ENCODE measurements at regions not wholly inside any gene's neighbourhood (a gene's known extent, or its start where the extent isn't known, plus 50 kb on each side); places are given as distances from the start of the nearest gene placed in this dataset.

GRCh38 chr5:10034001-10034400 is 215.7 kb downstream of the ATPSCKMT start:
- no peaks in the 10 kb centered on the region for H3K9me3 ChIP-seq (ENCODE audit: low read depth)
- peak in 1 of 2 donors; percentile 73 for DNase-seq (ENCODE audit: low read depth in 1 of 2, low spot score in 1 of 2)
- H3K4me3 ChIP-seq = no peak overlapping the region
- no peak for TF ChIP-seq CTCF (IDR thresholded peaks at IDR 0.05; ENCODE audit: low read depth, low read length)
- H3K36me3 ChIP-seq = no peaks in the 10 kb centered on the region
- H3K4me1 ChIP-seq (ENCODE audit: low read depth) = no peaks in the 10 kb centered on the region
- no peaks in the 10 kb centered on the region for H3K27me3 ChIP-seq
- no peak overlapping the region for H3K27ac ChIP-seq

GRCh38 chr5:10031817-10032216 is 217.9 kb downstream of the ATPSCKMT start:
- Histone ChIP-seq H3K9me3 (ENCODE audit: low read depth) (no peaks in the 10 kb centered on the region), H3K27me3 (no peaks in the 10 kb centered on the region), H3K4me3 (no peak overlapping the region), H3K4me1 (ENCODE audit: low read depth) (no peaks in the 10 kb centered on the region), H3K27ac (no peak overlapping the region), H3K36me3 (no peaks in the 10 kb centered on the region)
- DNase-seq (ENCODE audit: low read depth in 1 of 2, low spot score in 1 of 2) = peak in 1 of 2 donors; percentile 5
- no peak for TF ChIP-seq CTCF (IDR thresholded peaks at IDR 0.05; ENCODE audit: low read depth, low read length)

GRCh38 chr5:10030219-10030831 is 219.4 kb downstream of the ATPSCKMT start:
- peak; percentile 39 to 73 for DNase-seq (ENCODE audit: low read depth in 1 of 2, low spot score in 1 of 2)
- Histone ChIP-seq H3K4me3 (no peak overlapping the region), H3K9me3 (ENCODE audit: low read depth) (no peaks in the 10 kb centered on the region), H3K27me3 (no peaks in the 10 kb centered on the region), H3K4me1 (ENCODE audit: low read depth) (no peaks in the 10 kb centered on the region), H3K36me3 (no peaks in the 10 kb centered on the region), H3K27ac (no peak overlapping the region)
- peak; percentile 46 for TF ChIP-seq CTCF (IDR thresholded peaks at IDR 0.05; ENCODE audit: low read depth, low read length)

- no peaks in the 10 kb centered on the region for H3K4me1 ChIP-seq (ENCODE audit: low read depth)
- H3K27ac ChIP-seq = no peak overlapping the region
- no peak overlapping the region for H3K4me3 ChIP-seq
- no peaks in the 10 kb centered on the region for H3K9me3 ChIP-seq (ENCODE audit: low read depth)
- no peak for TF ChIP-seq CTCF (IDR thresholded peaks at IDR 0.05; ENCODE audit: low read depth, low read length)
- no peak for DNase-seq (ENCODE audit: low read depth in 1 of 2, low spot score in 1 of 2)
- no peaks in the 10 kb centered on the region for H3K36me3 ChIP-seq
- H3K27me3 ChIP-seq = no peaks in the 10 kb centered on the region
Observed at GRCh38 chr5:10023494-10023893, 226.2 kb downstream of the ATPSCKMT start.

- DNase-seq (ENCODE audit: low read depth in 1 of 2, low spot score in 1 of 2) = peak in 1 of 2 donors; percentile 9
- Histone ChIP-seq H3K36me3 (no peaks in the 10 kb centered on the region), H3K4me3 (no peak overlapping the region), H3K27me3 (no peaks in the 10 kb centered on the region), H3K4me1 (ENCODE audit: low read depth) (no peaks in the 10 kb centered on the region), H3K9me3 (ENCODE audit: low read depth) (no peaks in the 10 kb centered on the region), H3K27ac (no peak overlapping the region)
- TF ChIP-seq CTCF (IDR thresholded peaks at IDR 0.05; ENCODE audit: low read depth, low read length) = peak; percentile 23
Observed at GRCh38 chr5:10021248-10021647, 228.4 kb downstream of the ATPSCKMT start.

Data from cardiac muscle cell (in vitro differentiated cells and primary cell).